K562 (cell line): ENCODE measurements at regions not wholly inside any gene's neighbourhood (a gene's known extent, or its start where the extent isn't known, plus 50 kb on each side); places are given as distances from the start of the nearest gene placed in this dataset.

Experiments
- CREB1 ChIP-seq, 2 experiments: sonication (generic) in 1 of 2; formaldehyde crosslinking in 1 of 2; IDR thresholded peaks; 2 replicates each; pipeline versions ENCODE4 v1.6.1 to v1.8.0; 2012 to 2022; ENCODE audit warnings: inconsistent platforms in 1 of 2, mild to moderate bottlenecking in 1 of 2, missing genetic modification reagents in 1 of 2, moderate library complexity in 1 of 2
- TEAD4 ChIP-seq, 2 experiments: sonication (generic) in 1 of 2; formaldehyde crosslinking in 1 of 2; IDR thresholded peaks; 2 replicates each; pipeline versions ENCODE4 v1.6.1 to v1.8.0; 2012 to 2022; ENCODE audit warnings: borderline replicate concordance in 1 of 2, inconsistent platforms in 1 of 2, low read length in 1 of 2, mild to moderate bottlenecking in 1 of 2, missing genetic modification reagents in 1 of 2
- ZNF133 ChIP-seq: fragments of 250-450 bp; sonication (Bioruptor Pico); IDR thresholded peaks from 2 replicates; pipeline ENCODE4 v1.4.0; 2020; ENCODE audit warnings: mild to moderate bottlenecking
- ZNF561 ChIP-seq: fragments of 450-650 bp; formaldehyde crosslinking; conservative IDR thresholded peaks from 2 replicates; pipeline ENCODE4 v1.4.0; 2020; ENCODE audit warnings: mild to moderate bottlenecking, moderate library complexity
- TF ChIP-seq, protein P1 (sequence below), 3 experiments: IDR thresholded peaks in 2 of 3; conservative IDR thresholded peaks in 1 of 3; 2 replicates each; pipeline ENCODE4 v1.5.1; 2011 to 2012; ENCODE audit warnings: low read length in 3 of 3, mild to moderate bottlenecking in 3 of 3, control low read depth in 2 of 3, improper control_type of control experiment in 1 of 3, inconsistent platforms in 1 of 3, low read depth in 1 of 3, mixed read lengths in 1 of 3, moderate library complexity in 1 of 3; ENCODE audit not compliant: insufficient read depth in 2 of 3

DNA sequence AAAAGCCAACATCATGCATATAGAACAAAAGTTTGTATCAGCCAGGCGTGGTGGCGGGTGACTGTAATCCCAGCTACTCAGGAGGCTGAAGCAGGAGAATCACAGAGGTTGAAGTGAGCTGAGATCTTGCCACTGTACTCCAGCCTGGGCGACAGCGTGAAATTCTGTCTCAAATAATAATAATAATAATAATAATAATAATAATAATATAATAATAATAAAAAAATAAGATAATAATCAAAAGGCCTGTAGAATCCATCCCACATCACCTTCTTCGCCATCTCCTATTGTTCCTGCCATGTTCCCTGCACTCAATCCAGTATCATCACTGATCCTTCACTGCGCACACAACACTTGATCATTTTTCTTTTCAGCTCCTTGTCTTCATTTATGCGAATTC lies 619.3 kb upstream of the ADARB2 start:
- TF ChIP-seq ZNF561 (CRISPR knock-in tag) (no peak), TEAD4 (IDR thresholded peaks at IDR 0.05; ENCODE audit: low read length) (no peak), TEAD4 (CRISPR knock-in tag; IDR thresholded peaks at IDR 0.05; ENCODE audit: borderline replicate concordance) (no peak), ZNF133 (CRISPR knock-in tag) (no peak), CREB1 (IDR thresholded peaks at IDR 0.05) (no peak), CREB1 (CRISPR knock-in tag; IDR thresholded peaks at IDR 0.05) (no peak)
- TF ChIP-seq, protein P1, sequence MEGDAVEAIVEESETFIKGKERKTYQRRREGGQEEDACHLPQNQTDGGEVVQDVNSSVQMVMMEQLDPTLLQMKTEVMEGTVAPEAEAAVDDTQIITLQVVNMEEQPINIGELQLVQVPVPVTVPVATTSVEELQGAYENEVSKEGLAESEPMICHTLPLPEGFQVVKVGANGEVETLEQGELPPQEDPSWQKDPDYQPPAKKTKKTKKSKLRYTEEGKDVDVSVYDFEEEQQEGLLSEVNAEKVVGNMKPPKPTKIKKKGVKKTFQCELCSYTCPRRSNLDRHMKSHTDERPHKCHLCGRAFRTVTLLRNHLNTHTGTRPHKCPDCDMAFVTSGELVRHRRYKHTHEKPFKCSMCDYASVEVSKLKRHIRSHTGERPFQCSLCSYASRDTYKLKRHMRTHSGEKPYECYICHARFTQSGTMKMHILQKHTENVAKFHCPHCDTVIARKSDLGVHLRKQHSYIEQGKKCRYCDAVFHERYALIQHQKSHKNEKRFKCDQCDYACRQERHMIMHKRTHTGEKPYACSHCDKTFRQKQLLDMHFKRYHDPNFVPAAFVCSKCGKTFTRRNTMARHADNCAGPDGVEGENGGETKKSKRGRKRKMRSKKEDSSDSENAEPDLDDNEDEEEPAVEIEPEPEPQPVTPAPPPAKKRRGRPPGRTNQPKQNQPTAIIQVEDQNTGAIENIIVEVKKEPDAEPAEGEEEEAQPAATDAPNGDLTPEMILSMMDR (IDR thresholded peaks at IDR 0.05 in 2 of 3, conservative IDR thresholded peaks at IDR 0.05 in 1 of 3; ENCODE audit: insufficient read depth in 2 of 3, low read depth in 1 of 3, low read length in 3 of 3): no peak
